WTC11 (cell line): ENCODE measurements at regions not wholly inside any gene's neighbourhood (a gene's known extent, or its start where the extent isn't known, plus 50 kb on each side); places are given as distances from the start of the nearest gene placed in this dataset.

Experiments used
- ATAC-seq: fragments of 200-7000 bp; cut with Tn5 transposase; 2 replicates; pipeline ENCODE4 v1.10.0; 2021; ENCODE audit warnings: mild to moderate bottlenecking, moderate library complexity
- CTCF ChIA-PET: fragments of 300-600 bp; sonication (Branson Sonifier 250); formaldehyde crosslinking; loops from one replicate; lab custom pipeline; 2021; ENCODE audit warnings: antibody characterized with exemption; lab: Charles Lee
- POLR2A ChIA-PET: fragments of 350-600 bp; sonication (Branson Sonifier 250); formaldehyde crosslinking; loops from one replicate; lab custom pipeline; 2021; ENCODE audit warnings: antibody characterized with exemption; lab: Charles Lee
- DNase-seq: peaks from one replicate; pipeline ENCODE4 v3.0.0; 2021; ENCODE audit warnings: low spot score
- H3K27ac Mint-ChIP-seq: 2 replicates; pipeline ENCODE4 v1.8.0; 2021; ENCODE audit warnings: mixed read lengths
- H3K27me3 Mint-ChIP-seq: 2 replicates; pipeline ENCODE4 v1.8.0; 2021; ENCODE audit warnings: low read depth, mild to moderate bottlenecking, moderate library complexity, mixed read lengths
- H3K36me3 Mint-ChIP-seq: 2 replicates; pipeline ENCODE4 v1.8.0; 2021; ENCODE audit warnings: mixed read lengths
- H3K4me1 Mint-ChIP-seq: 2 replicates; pipeline ENCODE4 v1.8.0; 2022; ENCODE audit warnings: mixed read lengths
- H3K4me3 Mint-ChIP-seq: 2 replicates; pipeline ENCODE4 v1.8.0; 2021; ENCODE audit warnings: mild to moderate bottlenecking, moderate library complexity, mixed read lengths
- H3K9me3 Mint-ChIP-seq: 2 replicates; pipeline ENCODE4 v1.8.0; 2021; ENCODE audit warnings: mixed read lengths
- FOXP1 ChIP-seq: sonication (generic); formaldehyde crosslinking; IDR thresholded peaks from 2 replicates; pipeline ENCODE4 v1.8.0; 2022; ENCODE audit warnings: missing genetic modification reagents, mild to moderate bottlenecking, moderate library complexity, borderline replicate concordance
- GABPB1 ChIP-seq: sonication (generic); formaldehyde crosslinking; IDR thresholded peaks from 2 replicates; pipeline ENCODE4 v1.8.1; 2023; ENCODE audit warnings: mild to moderate bottlenecking, missing genetic modification reagents
- KAT7 ChIP-seq: sonication (generic); formaldehyde crosslinking; IDR thresholded peaks from 2 replicates; pipeline ENCODE4 v1.8.1; 2023; ENCODE audit warnings: missing genetic modification reagents, mild to moderate bottlenecking, borderline replicate concordance
- MXD4 ChIP-seq: fragments of 250-450 bp; sonication (Bioruptor Pico); IDR thresholded peaks from 2 replicates; pipeline ENCODE4 v1.8.0; 2021; ENCODE audit warnings: mild to moderate bottlenecking, moderate library complexity, borderline replicate concordance
- MYBL2 ChIP-seq: sonication (generic); formaldehyde crosslinking; IDR thresholded peaks from 2 replicates; pipeline ENCODE4 v1.8.1; 2023; ENCODE audit warnings: mild to moderate bottlenecking, moderate library complexity, missing genetic modification reagents
- PRDM15 ChIP-seq: sonication (generic); formaldehyde crosslinking; IDR thresholded peaks from 2 replicates; pipeline ENCODE4 v1.8.0; 2022; ENCODE audit warnings: missing genetic modification reagents
- ZNF121 ChIP-seq: sonication (generic); formaldehyde crosslinking; IDR thresholded peaks from 2 replicates; pipeline ENCODE4 v1.8.0; 2023; ENCODE audit warnings: missing genetic modification reagents
- ZNF317 ChIP-seq: sonication (generic); formaldehyde crosslinking; IDR thresholded peaks from 2 replicates; pipeline ENCODE4 v1.8.1; 2023; ENCODE audit warnings: low read depth, mild to moderate bottlenecking, moderate library complexity, missing genetic modification reagents, borderline replicate concordance
- ZNF416 ChIP-seq: fragments of 250-450 bp; sonication (Bioruptor Pico); IDR thresholded peaks from 2 replicates; pipeline ENCODE4 v1.9.0; 2021; ENCODE audit warnings: mild to moderate bottlenecking, inconsistent platforms
- TF ChIP-seq, protein P1 (sequence below): sonication (generic); formaldehyde crosslinking; IDR thresholded peaks from 2 replicates; pipeline ENCODE4 v1.8.0; 2022; ENCODE audit warnings: mild to moderate bottlenecking, missing genetic modification reagents
- TF ChIP-seq, protein P2 (sequence below): sonication (generic); formaldehyde crosslinking; IDR thresholded peaks from 2 replicates; pipeline ENCODE4 v1.8.0; 2022; ENCODE audit warnings: mild to moderate bottlenecking, missing genetic modification reagents
- TF ChIP-seq, protein P3 (sequence below): sonication (generic); formaldehyde crosslinking; IDR thresholded peaks from 2 replicates; pipeline ENCODE4 v1.8.0; 2023; ENCODE audit warnings: missing genetic modification reagents, mild to moderate bottlenecking, borderline replicate concordance
- TF ChIP-seq, protein P4 (sequence below): fragments of 250-450 bp; sonication (Bioruptor Pico); IDR thresholded peaks from 2 replicates; pipeline ENCODE4 v1.9.0; 2021; ENCODE audit warnings: mild to moderate bottlenecking
- TF ChIP-seq, protein P5 (sequence below): fragments of 250-450 bp; sonication (Bioruptor Pico); IDR thresholded peaks from 2 replicates; pipeline ENCODE4 v1.8.0; 2021; ENCODE audit warnings: mild to moderate bottlenecking

GRCh38 chr16:73563709-73564108 is 515.8 kb upstream of the ZFHX3 start (continued):
- TF ChIP-seq PRDM15 (CRISPR knock-in tag) = no peak
- TF ChIP-seq KAT7 (CRISPR knock-in tag) = no peak

DNA sequence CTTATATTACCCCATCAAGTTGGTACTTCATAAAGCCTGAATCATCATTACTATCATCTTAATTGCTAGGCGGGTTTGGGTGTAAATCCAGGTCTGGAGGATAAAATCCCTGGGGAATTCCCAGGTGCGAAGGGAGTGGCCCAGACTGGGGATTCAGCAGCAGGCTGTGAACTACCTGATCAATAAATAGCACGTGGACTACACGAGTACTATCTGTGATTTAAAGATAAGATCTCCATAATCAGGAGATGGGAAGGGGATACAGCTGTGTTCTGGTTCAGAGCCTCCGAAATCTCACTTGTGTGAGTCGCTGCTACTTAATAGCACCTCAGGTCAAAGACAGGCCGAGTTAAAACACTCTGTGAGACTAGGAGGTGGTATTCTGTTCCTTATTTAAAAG is 512.6 kb upstream of the ZFHX3 start:
- POLR2A ChIA-PET = no interaction called here
- TF ChIP-seq MYBL2 (CRISPR knock-in tag) (no peak), GABPB1 (CRISPR knock-in tag) (no peak), ZNF416 (CRISPR knock-in tag) (no peak), FOXP1 (CRISPR knock-in tag) (no peak), ZNF317 (CRISPR knock-in tag) (no peak), ZNF121 (CRISPR knock-in tag) (no peak), MXD4 (CRISPR knock-in tag) (no peak)
- TF ChIP-seq, protein P1, sequence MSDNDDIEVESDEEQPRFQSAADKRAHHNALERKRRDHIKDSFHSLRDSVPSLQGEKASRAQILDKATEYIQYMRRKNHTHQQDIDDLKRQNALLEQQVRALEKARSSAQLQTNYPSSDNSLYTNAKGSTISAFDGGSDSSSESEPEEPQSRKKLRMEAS = no peak
- TF ChIP-seq, protein P2, sequence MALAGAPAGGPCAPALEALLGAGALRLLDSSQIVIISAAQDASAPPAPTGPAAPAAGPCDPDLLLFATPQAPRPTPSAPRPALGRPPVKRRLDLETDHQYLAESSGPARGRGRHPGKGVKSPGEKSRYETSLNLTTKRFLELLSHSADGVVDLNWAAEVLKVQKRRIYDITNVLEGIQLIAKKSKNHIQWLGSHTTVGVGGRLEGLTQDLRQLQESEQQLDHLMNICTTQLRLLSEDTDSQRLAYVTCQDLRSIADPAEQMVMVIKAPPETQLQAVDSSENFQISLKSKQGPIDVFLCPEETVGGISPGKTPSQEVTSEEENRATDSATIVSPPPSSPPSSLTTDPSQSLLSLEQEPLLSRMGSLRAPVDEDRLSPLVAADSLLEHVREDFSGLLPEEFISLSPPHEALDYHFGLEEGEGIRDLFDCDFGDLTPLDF (CRISPR knock-in tag) = no peak
- TF ChIP-seq, protein P3, sequence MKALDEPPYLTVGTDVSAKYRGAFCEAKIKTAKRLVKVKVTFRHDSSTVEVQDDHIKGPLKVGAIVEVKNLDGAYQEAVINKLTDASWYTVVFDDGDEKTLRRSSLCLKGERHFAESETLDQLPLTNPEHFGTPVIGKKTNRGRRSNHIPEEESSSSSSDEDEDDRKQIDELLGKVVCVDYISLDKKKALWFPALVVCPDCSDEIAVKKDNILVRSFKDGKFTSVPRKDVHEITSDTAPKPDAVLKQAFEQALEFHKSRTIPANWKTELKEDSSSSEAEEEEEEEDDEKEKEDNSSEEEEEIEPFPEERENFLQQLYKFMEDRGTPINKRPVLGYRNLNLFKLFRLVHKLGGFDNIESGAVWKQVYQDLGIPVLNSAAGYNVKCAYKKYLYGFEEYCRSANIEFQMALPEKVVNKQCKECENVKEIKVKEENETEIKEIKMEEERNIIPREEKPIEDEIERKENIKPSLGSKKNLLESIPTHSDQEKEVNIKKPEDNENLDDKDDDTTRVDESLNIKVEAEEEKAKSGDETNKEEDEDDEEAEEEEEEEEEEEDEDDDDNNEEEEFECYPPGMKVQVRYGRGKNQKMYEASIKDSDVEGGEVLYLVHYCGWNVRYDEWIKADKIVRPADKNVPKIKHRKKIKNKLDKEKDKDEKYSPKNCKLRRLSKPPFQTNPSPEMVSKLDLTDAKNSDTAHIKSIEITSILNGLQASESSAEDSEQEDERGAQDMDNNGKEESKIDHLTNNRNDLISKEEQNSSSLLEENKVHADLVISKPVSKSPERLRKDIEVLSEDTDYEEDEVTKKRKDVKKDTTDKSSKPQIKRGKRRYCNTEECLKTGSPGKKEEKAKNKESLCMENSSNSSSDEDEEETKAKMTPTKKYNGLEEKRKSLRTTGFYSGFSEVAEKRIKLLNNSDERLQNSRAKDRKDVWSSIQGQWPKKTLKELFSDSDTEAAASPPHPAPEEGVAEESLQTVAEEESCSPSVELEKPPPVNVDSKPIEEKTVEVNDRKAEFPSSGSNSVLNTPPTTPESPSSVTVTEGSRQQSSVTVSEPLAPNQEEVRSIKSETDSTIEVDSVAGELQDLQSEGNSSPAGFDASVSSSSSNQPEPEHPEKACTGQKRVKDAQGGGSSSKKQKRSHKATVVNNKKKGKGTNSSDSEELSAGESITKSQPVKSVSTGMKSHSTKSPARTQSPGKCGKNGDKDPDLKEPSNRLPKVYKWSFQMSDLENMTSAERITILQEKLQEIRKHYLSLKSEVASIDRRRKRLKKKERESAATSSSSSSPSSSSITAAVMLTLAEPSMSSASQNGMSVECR = no peak
- TF ChIP-seq, protein P4, sequence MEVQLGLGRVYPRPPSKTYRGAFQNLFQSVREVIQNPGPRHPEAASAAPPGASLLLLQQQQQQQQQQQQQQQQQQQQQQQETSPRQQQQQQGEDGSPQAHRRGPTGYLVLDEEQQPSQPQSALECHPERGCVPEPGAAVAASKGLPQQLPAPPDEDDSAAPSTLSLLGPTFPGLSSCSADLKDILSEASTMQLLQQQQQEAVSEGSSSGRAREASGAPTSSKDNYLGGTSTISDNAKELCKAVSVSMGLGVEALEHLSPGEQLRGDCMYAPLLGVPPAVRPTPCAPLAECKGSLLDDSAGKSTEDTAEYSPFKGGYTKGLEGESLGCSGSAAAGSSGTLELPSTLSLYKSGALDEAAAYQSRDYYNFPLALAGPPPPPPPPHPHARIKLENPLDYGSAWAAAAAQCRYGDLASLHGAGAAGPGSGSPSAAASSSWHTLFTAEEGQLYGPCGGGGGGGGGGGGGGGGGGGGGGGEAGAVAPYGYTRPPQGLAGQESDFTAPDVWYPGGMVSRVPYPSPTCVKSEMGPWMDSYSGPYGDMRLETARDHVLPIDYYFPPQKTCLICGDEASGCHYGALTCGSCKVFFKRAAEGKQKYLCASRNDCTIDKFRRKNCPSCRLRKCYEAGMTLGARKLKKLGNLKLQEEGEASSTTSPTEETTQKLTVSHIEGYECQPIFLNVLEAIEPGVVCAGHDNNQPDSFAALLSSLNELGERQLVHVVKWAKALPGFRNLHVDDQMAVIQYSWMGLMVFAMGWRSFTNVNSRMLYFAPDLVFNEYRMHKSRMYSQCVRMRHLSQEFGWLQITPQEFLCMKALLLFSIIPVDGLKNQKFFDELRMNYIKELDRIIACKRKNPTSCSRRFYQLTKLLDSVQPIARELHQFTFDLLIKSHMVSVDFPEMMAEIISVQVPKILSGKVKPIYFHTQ = no peak
- TF ChIP-seq, protein P5, sequence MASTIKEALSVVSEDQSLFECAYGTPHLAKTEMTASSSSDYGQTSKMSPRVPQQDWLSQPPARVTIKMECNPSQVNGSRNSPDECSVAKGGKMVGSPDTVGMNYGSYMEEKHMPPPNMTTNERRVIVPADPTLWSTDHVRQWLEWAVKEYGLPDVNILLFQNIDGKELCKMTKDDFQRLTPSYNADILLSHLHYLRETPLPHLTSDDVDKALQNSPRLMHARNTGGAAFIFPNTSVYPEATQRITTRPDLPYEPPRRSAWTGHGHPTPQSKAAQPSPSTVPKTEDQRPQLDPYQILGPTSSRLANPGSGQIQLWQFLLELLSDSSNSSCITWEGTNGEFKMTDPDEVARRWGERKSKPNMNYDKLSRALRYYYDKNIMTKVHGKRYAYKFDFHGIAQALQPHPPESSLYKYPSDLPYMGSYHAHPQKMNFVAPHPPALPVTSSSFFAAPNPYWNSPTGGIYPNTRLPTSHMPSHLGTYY (CRISPR knock-in tag) = no peak
- Mint-ChIP-seq H3K4me3 (no peak overlapping the region), H3K27ac (no peak overlapping the region), H3K4me1 (peaks cover 19% of the 10 kb centered on the region), H3K9me3 (no peaks in the 10 kb centered on the region), H3K27me3 (no peaks in the 10 kb centered on the region), H3K36me3 (no peaks in the 10 kb centered on the region)
- ATAC-seq (no peak), DNase-seq (no peak)
- CTCF ChIA-PET = no interaction called here
